Loucy (cell line): ENCODE measurements at regions not wholly inside any gene's neighbourhood (a gene's known extent, or its start where the extent isn't known, plus 50 kb on each side); places are given as distances from the start of the nearest gene placed in this dataset.

Experiments used
- EZH2phosphoT487 ChIP-seq: fragments of 200-600 bp; IDR thresholded peaks from 2 replicates; pipeline ENCODE4 v1.6.1; 2018; ENCODE audit warnings: antibody characterized with exemption, mild to moderate bottlenecking, moderate library complexity, borderline replicate concordance
- TF ChIP-seq, protein P1 (sequence below): fragments of 200-600 bp; sonication (generic); conservative IDR thresholded peaks from 2 replicates; pipeline ENCODE4 v1.5.1; 2014; ENCODE audit warnings: mild to moderate bottlenecking, antibody characterized with exemption, low read length

DNA sequence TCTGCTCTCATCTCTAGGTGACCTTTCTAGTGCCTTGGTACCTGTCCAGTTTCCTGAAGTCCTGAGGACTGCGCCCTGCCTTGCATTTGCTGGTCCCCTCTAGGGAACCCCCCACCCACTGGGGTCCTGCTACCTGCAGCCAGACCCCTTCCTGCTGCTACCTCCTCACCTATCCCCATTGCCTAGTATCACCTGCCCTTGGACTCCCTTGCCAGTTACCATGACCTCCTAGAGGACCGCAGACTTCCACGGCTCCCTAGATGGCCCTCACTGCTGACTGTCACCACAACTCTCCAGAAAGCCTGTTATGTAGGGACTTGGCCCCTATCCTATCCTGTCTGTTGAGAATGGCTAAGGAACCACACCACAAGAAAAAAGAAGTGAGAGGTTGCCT, 166.6 kb downstream of the EFNB1 start:
- TF ChIP-seq, protein P1, sequence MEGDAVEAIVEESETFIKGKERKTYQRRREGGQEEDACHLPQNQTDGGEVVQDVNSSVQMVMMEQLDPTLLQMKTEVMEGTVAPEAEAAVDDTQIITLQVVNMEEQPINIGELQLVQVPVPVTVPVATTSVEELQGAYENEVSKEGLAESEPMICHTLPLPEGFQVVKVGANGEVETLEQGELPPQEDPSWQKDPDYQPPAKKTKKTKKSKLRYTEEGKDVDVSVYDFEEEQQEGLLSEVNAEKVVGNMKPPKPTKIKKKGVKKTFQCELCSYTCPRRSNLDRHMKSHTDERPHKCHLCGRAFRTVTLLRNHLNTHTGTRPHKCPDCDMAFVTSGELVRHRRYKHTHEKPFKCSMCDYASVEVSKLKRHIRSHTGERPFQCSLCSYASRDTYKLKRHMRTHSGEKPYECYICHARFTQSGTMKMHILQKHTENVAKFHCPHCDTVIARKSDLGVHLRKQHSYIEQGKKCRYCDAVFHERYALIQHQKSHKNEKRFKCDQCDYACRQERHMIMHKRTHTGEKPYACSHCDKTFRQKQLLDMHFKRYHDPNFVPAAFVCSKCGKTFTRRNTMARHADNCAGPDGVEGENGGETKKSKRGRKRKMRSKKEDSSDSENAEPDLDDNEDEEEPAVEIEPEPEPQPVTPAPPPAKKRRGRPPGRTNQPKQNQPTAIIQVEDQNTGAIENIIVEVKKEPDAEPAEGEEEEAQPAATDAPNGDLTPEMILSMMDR = no peak
- TF ChIP-seq EZH2phosphoT487 = no peak
